HS-5 (cell line): ENCODE measurements at regions not wholly inside any gene's neighbourhood (a gene's known extent, or its start where the extent isn't known, plus 50 kb on each side); places are given as distances from the start of the nearest gene placed in this dataset.
"Not testable (repeated sequence)": the region's sequence is repeated elsewhere in the genome, so short reads cannot be mapped to it uniquely, and the experiment has no call there.

ENCODE experiments used
- DNase-seq: peaks from one replicate; pipeline ENCODE4 v3.0.0-alpha.2; 2012; ENCODE audit warnings: low read depth

DNA sequence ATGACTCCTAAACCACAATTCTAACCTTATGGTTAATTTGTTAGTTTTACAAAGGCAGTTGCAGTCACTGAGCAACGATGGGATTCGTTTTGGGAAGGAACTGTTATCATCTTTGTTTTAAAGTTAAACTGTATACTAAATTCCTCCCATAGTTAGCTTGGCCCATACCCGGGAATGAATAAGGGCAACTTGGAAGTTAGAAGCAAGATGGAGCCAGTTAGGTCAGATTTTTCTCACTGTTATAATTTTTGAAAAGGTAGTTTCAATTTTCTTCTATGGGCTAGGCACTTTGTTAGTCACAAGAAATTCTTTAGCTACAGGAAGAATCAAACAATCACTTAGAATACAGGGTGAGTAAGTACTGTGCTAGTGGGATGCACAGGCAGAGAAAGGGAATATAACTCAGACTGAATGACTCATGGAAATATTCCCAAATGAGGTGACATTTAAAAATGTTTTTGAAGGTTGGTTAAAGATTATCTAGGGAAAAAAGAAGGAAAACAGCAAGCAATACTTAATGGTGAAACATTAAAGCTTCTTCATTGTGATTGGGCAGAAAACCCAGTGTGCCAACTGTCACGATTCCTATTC lies 153.6 kb downstream of the MAGEB17 start:
- DNase-seq: peak; percentile 15

DNA sequence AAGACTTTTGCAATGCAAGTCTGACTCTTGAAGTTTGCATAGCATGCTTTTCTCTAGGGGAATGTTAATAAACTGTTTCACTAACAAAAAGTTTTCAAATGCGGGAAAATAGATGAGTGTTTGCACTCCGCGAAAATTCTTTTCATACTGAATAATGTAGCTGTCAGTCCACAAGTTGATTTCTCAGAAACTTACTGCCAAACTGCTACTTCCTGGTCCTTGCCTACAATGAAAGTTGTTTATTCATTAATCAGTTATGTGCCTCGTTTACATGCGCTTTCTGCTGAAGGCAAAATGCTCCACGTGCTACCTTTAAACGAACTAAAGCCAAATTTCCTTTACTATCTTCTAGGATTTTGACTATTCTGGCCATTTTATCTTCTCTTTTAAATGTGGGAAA lies 166.2 kb downstream of the MAGEB17 start:
- DNase-seq: no peak

GRCh38 chrX:16335181-16335580 lies 167.9 kb downstream of the MAGEB17 start:
- no peak for DNase-seq

- DNase-seq: no peak
Measured at GRCh38 chrX:16347968-16348670, 180.8 kb downstream of the MAGEB17 start.

- no peak for DNase-seq
Measured at GRCh38 chrX:16357902-16358301, 190.6 kb downstream of the MAGEB17 start.

GRCh38 chrX:16360056-16360455 lies 192.8 kb downstream of the MAGEB17 start:
- DNase-seq: not testable (repeated sequence)

DNA sequence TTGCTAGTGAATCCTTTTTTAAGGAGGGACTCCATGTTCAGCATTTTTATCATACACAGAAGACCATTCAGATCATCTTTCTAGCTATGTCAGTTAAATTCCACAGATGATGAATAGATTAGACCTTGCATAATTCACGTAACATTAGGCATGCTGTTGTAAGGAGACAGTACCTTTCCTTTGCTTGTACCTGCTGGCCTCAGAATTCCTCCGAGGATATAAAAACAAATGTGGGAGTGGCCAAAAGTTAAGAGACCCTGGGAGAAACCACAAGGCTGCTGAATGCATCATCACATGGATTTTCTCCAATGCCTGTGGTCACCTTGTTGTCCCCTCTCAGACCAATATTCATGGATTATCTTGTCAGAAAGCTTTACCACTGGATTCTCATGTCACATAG lies 201.4 kb downstream of the MAGEB17 start:
- no peak for DNase-seq

DNA sequence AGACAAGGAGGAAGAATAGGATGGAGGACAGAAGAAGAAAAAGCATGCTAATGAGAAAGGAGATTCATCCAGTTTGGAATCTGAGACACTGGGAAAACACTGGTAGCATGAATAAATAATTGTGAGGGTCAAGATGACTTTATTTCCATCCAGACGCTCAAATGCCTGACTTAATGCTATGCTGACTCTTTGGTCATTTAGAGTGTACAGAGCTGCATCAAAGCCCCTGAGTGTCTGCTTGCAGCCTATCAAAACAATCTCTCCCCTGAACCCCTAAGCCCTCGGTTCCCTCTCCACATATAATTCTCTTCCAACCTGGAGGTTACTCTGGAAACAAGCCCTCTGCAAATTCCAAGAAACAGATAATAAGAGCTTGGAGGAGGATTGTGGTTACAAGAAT lies 208.8 kb downstream of the MAGEB17 start:
- no peak for DNase-seq

DNA sequence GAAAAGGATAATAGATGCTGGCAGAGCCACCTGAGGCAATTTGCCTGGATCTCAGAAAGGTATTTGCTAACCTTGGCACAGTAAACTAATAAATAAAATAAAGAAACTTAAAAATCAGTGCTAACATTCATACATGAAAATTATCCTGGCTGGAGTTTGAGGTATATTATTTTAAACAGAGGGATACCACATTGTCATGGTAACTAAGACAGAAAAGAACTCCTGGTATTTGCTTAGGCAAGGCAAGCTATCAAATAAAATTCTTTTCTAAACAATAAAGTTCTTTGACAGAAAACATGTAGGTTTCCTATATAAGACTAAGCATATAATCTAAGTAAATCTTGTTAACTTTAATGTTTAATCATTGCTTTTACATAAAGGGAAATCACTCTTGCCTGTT lies 218.8 kb downstream of the MAGEB17 start:
- no peak for DNase-seq

DNA sequence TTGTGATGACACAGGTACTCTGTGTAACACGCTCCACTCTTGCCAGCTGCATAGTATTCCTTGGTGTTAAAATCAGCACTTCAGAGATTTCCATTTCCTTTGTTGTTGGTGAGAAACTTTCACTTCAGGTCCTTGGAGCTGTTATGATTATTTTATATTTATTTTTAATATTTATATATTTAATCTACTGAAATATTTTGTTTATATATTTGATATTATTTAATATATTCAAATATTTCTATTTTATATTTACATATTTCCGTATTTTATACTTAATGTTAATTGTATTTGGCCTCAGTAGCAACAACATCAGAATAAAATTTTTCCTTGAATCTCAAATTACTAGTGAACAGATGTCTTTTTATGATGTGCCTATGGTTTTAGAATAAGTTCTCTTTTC lies 225.3 kb downstream of the MAGEB17 start:
- no peak for DNase-seq

- no peak for DNase-seq
Measured at GRCh38 chrX:16394290-16394689, 227.0 kb downstream of the MAGEB17 start.

- DNase-seq: no peak
Measured at GRCh38 chrX:16403808-16404207, 236.5 kb downstream of the MAGEB17 start.

GRCh38 chrX:16416588-16416987 lies 233.4 kb upstream of the S100G start:
- no peak for DNase-seq

- no peak for DNase-seq
Measured at GRCh38 chrX:16418650-16419049, 231.3 kb upstream of the S100G start.

DNA sequence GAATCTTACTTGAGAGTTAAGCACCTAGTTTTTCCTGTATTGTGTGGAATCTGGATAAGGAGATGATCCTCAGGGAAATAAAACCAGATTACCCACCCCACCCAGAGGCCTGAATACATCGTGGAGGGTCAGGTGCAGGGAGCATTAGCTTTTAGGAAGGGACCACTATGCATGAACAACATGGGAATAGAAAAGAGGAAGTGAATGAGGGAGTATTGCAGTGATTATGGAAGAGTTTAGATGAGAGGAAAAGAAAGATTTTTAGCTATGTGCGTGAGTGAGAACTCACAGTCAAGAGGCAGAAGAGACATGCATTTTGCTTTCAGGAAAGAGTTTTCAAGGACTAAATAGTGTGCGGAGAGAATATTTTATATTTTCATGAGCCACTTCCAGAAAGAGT lies 222.3 kb upstream of the S100G start:
- no peak for DNase-seq

DNA sequence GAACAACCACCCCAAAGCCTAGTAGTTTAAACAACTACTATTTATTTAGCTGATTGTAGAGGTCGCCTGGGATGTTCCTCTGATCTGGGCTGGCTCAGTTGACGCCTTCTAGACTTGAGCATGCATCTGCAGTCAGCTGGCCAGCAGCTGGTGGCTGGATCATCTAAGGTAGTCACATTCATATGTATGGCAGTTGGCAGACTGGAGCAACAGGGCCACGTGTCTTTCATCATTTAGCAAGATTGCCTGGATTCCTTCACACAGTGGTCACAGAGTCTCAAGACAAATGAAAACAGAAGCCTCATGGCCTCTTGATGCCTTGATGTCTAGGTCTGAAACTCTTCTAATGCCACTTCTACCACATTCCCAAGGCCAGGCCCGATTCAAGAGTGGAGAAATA lies 220.6 kb upstream of the S100G start:
- no peak for DNase-seq

DNA sequence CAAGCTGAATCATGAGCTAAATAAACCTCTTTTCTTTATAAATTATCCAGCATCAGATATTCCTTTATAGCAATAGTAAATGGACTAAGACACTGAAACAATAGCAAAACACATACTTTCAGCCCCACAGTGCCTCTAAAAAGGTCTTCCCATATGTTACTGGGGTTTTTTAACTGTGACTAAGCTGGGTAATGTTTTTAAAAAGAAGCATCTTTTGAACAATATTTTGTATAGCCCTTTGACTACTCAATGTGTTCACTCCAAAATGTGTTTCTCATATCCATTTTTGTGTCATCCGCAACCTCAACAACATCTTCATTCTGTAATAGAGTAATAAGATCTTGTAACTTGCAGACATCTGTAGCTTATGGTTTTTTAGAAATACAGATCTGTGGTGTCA lies 218.7 kb upstream of the S100G start:
- DNase-seq: no peak

DNA sequence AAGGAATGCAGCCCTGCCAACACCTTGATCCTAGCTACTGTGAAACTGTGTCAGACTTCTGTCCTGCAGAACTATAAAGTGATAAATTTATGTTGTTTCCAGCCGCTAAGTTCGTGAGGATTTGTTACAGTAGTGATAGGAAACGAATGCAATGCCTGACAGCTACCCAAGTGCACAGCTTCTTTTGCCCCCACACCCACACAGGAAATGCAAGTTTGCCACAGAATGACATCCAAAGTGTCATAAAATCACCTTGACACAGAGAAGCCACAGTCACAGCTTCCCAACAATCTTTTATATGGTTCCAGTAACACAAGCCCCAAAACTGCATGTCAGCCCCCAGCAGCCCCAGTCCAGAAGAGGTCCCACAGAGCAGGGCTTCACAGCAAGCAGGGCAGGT lies 216.9 kb upstream of the S100G start:
- DNase-seq: no peak

GRCh38 chrX:16435399-16435986 lies 214.5 kb upstream of the S100G start:
- no peak for DNase-seq

- DNase-seq: peak; percentile 36
Measured at GRCh38 chrX:16436348-16437188, 213.4 kb upstream of the S100G start.

DNA sequence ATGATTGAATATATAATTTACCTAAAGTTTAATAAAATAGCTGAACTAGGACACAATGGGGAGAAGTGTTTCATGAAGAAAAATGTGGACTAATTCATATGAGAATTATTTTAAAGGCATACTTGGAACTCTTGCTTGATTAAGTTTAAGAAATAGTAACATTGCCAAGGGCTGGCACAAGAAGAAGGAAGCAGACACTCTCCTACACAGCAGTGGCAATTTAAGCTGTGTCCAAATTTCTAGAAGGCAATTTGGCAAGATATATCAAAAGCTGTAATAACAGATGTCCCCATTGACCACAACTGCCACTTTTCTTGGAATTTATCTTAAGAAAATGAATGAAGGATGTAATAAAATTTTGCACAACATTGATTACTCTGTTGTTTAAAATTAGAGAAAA lies 209.5 kb upstream of the S100G start:
- no peak for DNase-seq

GRCh38 chrX:16444353-16444752 lies 205.6 kb upstream of the S100G start:
- DNase-seq: no peak
